ENCODE measurements at regions not wholly inside any gene's neighbourhood (a gene's known extent, or its start where the extent isn't known, plus 50 kb on each side); places are given as distances from the start of the nearest gene placed in this dataset.
"Not testable (repeated sequence)": the region's sequence is repeated elsewhere in the genome, so short reads cannot be mapped to it uniquely, and the experiment has no call there.

GRCh38 chr5:32928761-32929160 lies 217.6 kb downstream of the NPR3 start:
- no peak for DNase-seq (ENCODE audit: low spot score)

GRCh38 chr5:32931438-32931837 lies 220.3 kb downstream of the NPR3 start:
- not testable (repeated sequence) for DNase-seq (ENCODE audit: low spot score)

- peak; percentile 1 for DNase-seq (ENCODE audit: low spot score)
Measured at GRCh38 chr5:32932241-32932935, 221.3 kb downstream of the NPR3 start.

DNA sequence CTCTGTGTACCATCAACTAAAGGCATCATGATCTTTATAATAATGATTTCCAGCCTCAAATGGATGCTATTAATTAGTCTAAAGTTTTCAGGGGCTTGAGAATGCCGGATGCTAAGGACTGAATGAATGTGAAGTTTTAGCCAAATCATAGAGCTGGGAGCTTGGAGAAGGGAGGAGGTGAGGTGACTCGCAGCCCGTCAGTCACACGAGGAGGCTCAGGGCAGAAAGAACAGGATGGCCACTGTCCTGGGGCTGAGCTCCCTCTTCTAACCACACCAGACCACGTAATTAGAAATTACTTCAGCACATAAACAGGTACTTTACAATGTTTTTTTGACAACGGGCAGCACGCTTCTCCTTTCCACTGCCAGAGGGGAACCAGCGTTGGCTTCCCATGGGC lies 222.6 kb downstream of the NPR3 start:
- DNase-seq (ENCODE audit: low spot score): no peak

GRCh38 chr5:32934529-32934928 lies 223.4 kb downstream of the NPR3 start:
- DNase-seq (ENCODE audit: low spot score): no peak

- DNase-seq (ENCODE audit: low spot score): no peak
Measured at GRCh38 chr5:32935283-32935682, 224.2 kb downstream of the NPR3 start.

DNA sequence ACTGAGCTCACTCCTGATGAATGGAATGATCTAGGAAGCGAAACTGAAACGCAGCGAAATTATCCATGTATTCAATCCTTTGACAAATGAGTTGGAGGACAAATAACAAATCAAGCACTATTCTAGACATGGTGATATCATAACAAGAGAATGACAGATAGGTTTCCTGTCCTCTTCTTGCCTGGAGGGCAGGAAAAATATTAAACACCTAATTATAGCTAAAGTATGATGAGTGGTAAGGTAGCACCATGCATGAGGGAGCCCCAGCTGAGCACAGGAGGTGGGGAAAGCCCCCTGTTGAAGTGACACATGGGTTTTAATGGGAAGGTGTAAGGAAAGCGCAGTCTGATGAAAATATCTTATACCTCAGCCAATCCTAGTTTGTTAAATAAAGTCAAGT lies 225.2 kb downstream of the NPR3 start:
- DNase-seq (ENCODE audit: low spot score): no peak

- no peak for DNase-seq (ENCODE audit: low spot score)
Measured at GRCh38 chr5:32942225-32942989, 231.3 kb downstream of the NPR3 start.

- DNase-seq (ENCODE audit: low spot score): no peak
Measured at GRCh38 chr5:32949286-32949970, 238.3 kb downstream of the NPR3 start.

DNA sequence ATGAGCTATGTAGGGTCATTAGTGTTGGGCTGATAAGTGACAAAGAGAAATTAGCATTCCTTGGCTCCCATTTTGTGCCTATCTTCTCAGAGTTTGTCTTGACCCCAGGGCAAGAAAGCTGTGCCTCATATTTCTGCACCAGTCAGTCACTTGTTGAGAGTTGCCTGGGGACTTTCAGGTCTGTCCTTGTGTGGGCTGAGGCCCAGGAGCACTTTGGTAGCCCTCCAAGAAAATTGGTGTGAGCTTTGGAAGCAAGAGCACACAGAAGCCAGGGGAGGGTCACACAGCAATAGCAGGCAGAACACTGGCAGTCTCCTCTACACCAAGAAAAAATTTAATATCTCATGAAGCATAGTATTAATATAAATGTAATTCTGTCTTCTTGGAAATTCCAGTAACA lies 239.9 kb downstream of the NPR3 start:
- DNase-seq (ENCODE audit: low spot score): no peak

DNA sequence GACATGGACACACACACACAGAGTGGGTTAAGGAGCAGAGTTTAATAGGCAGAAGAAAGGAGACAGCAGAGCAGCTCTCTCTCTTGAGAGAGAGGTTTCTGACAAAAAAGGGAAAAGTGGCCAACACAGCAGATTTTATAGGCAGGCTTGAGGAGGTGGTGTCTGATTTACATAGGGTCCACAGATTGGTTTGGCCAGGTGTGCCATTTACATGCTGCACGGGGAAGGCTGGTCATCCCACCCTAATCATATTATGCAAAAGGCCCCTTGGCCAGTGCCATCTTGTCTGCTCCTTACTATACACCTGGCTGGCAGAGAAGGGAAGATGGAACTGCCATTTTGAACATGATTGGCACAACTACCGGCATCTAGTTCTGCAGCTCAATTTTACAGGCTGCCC lies 240.8 kb downstream of the NPR3 start:
- DNase-seq (ENCODE audit: low spot score): no peak

DNA sequence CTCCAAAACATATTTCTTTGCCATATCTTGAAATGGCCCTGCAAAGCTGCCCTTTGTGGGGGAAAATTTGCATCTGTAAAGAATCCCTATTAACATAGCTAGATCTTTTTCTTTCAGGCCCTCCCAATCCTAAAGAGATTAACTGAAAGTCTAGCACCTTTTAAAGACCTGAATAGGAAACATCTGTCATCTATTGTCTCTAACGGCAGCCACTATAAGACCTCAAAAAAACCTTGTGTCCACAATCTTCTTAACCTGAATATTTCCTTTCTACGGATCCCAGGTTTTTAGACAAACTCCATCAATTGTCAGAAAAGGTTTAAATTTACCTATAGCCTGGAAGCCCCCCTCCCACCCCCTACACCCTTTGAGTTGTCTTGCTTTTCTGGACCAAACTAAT lies 241.3 kb downstream of the NPR3 start:
- not testable (repeated sequence) for DNase-seq (ENCODE audit: low spot score)

- no peak for DNase-seq (ENCODE audit: low spot score)
Measured at GRCh38 chr5:32953694-32954093, 242.6 kb downstream of the NPR3 start.

DNA sequence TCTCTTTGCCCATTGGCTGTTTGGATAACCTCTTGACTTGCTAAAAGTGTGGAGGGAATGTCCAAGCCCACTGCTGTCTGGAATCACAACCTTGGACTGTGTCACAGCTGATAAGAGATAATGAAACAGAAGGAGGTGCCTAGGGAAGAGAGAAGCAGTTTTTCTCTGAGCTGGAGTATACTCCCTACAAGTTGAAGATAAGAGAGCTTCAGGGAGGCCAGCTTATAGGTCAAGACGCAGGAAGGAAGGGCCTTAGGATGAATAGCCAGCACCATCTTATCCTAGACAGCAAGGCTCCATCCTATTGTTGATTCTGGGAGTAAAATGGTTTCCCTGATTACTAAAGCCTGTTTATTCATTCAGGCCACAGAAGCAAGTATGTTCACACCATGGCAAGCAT lies 244.7 kb downstream of the NPR3 start:
- no peak for DNase-seq (ENCODE audit: low spot score)

DNA sequence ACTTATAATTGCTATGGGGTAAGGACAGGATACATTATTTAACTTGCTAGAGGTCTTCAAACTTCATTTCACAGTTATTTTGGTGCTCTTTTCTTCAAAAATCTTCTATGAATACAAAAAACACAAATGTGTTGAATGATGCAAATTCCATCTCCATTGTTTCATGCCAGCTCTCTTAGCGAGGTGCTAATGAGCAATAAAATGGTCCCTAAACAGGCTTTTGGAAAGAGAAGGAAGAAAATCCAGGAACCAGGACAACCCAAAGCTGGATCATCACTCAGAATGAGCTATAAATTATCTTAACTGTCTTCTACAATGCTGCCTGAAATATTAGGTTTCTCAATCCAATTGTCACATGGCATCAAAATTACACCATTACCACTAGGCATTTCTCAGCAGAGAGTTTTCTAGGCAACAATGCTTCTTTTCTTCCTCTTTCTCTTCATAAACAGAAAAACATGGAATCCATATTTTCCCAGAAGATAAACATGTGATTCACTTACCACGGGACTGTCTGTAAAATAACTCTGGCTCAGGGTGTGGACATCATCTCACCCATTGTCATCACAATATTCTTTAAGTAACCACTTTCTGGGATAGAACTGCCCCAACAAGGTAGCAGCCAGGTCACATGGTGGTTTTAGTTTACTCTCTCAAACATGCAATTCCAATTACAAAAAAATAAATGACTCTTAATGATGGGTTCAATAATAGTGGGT lies 249.4 kb downstream of the NPR3 start:
- no peak for DNase-seq (ENCODE audit: low spot score)

- no peak for DNase-seq (ENCODE audit: low spot score)
Measured at GRCh38 chr5:32961059-32961415, 249.9 kb downstream of the NPR3 start.

- no peak for DNase-seq (ENCODE audit: low spot score)
Measured at GRCh38 chr5:32964261-32964660, 253.1 kb downstream of the NPR3 start.

DNA sequence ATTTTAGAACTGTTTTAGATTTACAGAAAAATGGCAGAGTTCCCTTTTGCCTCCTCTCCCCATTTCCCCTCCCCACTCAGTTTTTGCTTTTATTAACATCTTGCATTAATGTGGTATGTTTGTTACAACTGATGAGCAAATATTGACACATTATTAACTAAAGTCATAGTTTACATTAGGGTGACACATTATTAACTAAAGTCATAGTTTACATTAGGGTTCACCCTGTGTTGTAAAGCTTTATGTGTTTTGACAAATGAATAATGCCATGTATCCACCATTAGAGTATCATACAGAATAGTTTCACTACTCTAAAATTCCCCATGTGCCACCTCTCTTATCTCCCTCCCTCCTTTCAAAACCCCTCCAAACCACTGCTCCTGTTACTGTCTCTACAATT lies 262.5 kb downstream of the NPR3 start:
- DNase-seq (ENCODE audit: low spot score): no peak

DNA sequence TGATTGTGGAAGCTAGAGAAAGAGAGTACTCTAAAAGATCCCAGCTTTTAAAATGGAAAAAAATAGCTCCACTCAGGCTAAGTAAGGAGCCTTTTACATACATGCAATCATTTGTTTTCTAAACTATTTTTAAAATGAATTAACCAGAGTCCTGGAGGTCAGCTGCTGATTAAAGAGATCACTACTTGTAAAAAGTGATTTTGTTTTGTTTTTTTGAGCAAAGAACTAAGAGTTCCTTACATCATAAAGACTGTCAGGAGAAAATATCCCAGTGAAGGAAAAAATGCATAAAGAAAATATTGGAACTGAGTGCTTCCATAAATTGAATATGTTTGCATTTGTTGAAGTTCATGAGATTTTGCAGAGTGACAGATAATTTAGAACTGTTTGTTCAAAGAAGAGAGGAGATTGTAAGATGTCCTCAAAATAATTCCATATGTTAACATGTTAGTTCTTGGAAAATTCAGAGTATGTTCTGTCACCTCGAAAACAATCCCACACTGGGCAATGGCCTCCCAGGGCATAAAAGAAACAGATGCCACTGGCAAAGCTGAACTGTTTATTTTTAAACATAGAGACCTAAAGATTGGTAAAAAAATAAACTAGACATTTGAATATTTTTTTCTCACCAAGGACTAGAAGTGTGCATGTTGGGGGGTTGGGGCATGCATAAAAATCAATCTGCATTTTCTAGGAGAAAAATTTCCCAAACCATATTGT lies 264.7 kb downstream of the NPR3 start:
- peak; percentile 40 for DNase-seq (ENCODE audit: low spot score)

- no peak for DNase-seq (ENCODE audit: low spot score)
Measured at GRCh38 chr5:32981061-32981460, 269.9 kb downstream of the NPR3 start.

DNA sequence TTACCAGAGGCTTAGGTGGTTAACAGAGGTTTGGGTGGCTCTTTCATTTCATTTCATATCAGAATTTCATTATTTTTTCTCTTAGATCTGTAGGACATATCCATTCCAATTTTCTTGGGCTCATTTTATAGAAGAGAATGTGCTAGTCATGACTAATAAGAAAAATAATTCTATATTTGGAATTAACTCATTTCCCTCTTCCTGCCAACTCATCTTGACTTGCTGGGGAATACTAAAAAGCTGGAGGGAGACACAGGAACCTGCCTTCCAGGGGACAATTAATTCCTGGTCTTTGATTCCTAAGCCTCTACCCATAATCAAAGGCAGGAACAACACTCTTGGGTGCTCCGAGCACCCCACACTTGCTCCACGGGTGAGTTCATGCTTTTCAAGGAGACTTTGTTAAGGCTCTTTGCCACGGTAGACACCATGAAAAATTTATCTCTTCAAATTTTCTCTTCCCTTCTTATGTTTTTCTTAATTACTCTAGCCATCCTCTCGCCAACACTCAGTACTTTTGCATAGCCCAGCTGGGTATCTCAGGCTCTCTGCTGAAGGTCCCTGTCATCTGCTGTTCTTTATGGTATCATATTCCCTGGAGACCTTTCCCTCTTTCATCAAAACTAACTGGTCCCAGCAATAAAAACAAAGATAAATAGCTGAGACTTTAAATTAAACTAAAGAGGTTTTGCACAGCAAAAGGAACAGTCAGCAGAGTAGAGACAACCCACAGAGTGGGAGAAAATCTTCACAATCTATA lies 273.9 kb downstream of the NPR3 start:
- DNase-seq (ENCODE audit: low spot score): no peak

All from umbilical cord (tissue), 1 donor.